Gastrocnemius medialis (tissue), 4 donors: ENCODE measurements at regions not wholly inside any gene's neighbourhood (a gene's known extent, or its start where the extent isn't known, plus 50 kb on each side); places are given as distances from the start of the nearest gene placed in this dataset.

Source experiments
- ATAC-seq, 2 donors: fragments of 150-250 bp; one replicate each; pipeline ENCODE4 v1.9.1; 2016
- DNase-seq, 2 donors: peaks; one replicate each; pipeline ENCODE4 v3.0.0-alpha.2; 2019
- H3K27ac ChIP-seq, 4 donors: fragments of 200-600 bp; sonication (generic); 1 replicate in 1 of 4; 2 replicates in 3 of 4; pipeline ENCODE4 v1.5.1; 2016 to 2018; ENCODE audit warnings: mild to moderate bottlenecking in 2 of 4, moderate library complexity in 1 of 4
- H3K27me3 ChIP-seq, 3 donors: fragments of 200-600 bp; sonication (generic) in 2 of 3; 1 replicate in 1 of 3; 2 replicates in 2 of 3; pipeline versions ENCODE4 v1.5.1 to v1.6.0; 2016 to 2019; ENCODE audit warnings: mild to moderate bottlenecking in 1 of 3, moderate library complexity in 1 of 3
- H3K36me3 ChIP-seq, 2 donors: fragments of 200-600 bp; sonication (generic) in 1 of 2; one replicate each; pipeline ENCODE4 v1.5.1; 2017 to 2018
- H3K4me1 ChIP-seq, 2 donors: fragments of 200-600 bp; sonication (generic) in 1 of 2; one replicate each; pipeline ENCODE4 v1.5.1; 2016 to 2017; ENCODE audit warnings: mild to moderate bottlenecking in 2 of 2
- H3K4me3 ChIP-seq, 4 donors: fragments of 200-600 bp; sonication (generic) in 3 of 4; 1 replicate in 1 of 4; 2 replicates in 3 of 4; pipeline ENCODE4 v1.5.1; 2016 to 2019; ENCODE audit warnings: mild to moderate bottlenecking in 2 of 4
- H3K9me3 ChIP-seq, 3 donors: fragments of 200-600 bp; sonication (generic) in 2 of 3; 1 replicate in 1 of 3; 2 replicates in 2 of 3; pipeline ENCODE4 v1.5.1; 2016 to 2019
- POLR2A ChIP-seq, 2 donors: fragments of 450-650 bp; IDR thresholded peaks; one replicate each; pipeline ENCODE4 v1.6.1; 2017; ENCODE audit warnings: antibody characterized with exemption in 2 of 2, mild to moderate bottlenecking in 2 of 2, moderate library complexity in 2 of 2
- in situ Hi-C, 4 donors: fragments of 200-750 bp; cut with MboI; loops; one replicate each; pipeline versions ENCODE4 v1.15.0 to v1.8.0; 2017; ENCODE audit warnings: low sequenced_read_pairs in 4 of 4
- intact Hi-C: fragments of 100-400 bp; cut with DNase I; formaldehyde crosslinking; loops from one replicate; pipeline ENCODE4 v1.15.1; 2023; ENCODE audit warnings: low total_unique reads
- TF ChIP-seq, protein P1 (sequence below), 5 experiments: fragments of 450-650 bp in 3 of 5; fragments of 200-600 bp in 2 of 5; sonication (generic) in 2 of 5; IDR thresholded peaks in 4 of 5; conservative IDR thresholded peaks in 1 of 5; 1 replicate in 4 of 5; 2 replicates in 1 of 5; pipeline ENCODE4 v1.5.1; 2016 to 2019; ENCODE audit warnings: antibody characterized with exemption in 5 of 5, mild to moderate bottlenecking in 3 of 5, moderate library complexity in 3 of 5

DNA sequence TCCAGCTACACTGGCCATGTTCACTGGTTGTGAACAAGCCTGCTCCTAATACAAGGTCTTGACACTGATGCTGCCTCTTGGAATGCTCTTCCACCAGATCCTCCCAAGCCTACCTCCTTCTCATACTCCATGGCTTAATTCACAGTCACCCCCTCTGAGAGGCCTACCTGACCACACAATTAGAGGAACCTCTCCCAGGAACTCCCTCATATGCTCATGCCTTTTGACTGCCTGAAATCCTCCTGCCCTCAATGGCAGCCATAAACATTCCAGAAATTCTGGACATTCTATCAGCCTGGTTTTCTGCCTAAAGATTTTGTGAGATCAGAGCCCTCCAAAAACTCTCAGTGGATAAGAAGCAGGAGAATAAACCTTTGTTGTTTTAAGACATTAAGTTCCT is 340.2 kb downstream of the C12orf75 start:
- H3K36me3 ChIP-seq = no peaks in the 10 kb centered on the region
- TF ChIP-seq, protein P1, sequence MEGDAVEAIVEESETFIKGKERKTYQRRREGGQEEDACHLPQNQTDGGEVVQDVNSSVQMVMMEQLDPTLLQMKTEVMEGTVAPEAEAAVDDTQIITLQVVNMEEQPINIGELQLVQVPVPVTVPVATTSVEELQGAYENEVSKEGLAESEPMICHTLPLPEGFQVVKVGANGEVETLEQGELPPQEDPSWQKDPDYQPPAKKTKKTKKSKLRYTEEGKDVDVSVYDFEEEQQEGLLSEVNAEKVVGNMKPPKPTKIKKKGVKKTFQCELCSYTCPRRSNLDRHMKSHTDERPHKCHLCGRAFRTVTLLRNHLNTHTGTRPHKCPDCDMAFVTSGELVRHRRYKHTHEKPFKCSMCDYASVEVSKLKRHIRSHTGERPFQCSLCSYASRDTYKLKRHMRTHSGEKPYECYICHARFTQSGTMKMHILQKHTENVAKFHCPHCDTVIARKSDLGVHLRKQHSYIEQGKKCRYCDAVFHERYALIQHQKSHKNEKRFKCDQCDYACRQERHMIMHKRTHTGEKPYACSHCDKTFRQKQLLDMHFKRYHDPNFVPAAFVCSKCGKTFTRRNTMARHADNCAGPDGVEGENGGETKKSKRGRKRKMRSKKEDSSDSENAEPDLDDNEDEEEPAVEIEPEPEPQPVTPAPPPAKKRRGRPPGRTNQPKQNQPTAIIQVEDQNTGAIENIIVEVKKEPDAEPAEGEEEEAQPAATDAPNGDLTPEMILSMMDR (IDR thresholded peaks at IDR 0.05 in 4 of 5, conservative IDR thresholded peaks at IDR 0.05 in 1 of 5) = no peak
- no peak for TF ChIP-seq POLR2A (IDR thresholded peaks at IDR 0.05)
- intact Hi-C loops = no loop called here
- H3K9me3 ChIP-seq = no peaks in the 10 kb centered on the region
- ATAC-seq (no peak), DNase-seq (no peak)
- H3K4me1 ChIP-seq = peaks cover 11 to 21% of the 10 kb centered on the region in 2 donors
- H3K27me3 ChIP-seq = no peaks in the 10 kb centered on the region
- in situ Hi-C loops = no loop called here
- H3K4me3 ChIP-seq = no peak overlapping the region
- no peak overlapping the region for H3K27ac ChIP-seq

GRCh38 chr12:105671720-105672119 is 341.2 kb downstream of the C12orf75 start:
- intact Hi-C loops = no loop called here

DNA sequence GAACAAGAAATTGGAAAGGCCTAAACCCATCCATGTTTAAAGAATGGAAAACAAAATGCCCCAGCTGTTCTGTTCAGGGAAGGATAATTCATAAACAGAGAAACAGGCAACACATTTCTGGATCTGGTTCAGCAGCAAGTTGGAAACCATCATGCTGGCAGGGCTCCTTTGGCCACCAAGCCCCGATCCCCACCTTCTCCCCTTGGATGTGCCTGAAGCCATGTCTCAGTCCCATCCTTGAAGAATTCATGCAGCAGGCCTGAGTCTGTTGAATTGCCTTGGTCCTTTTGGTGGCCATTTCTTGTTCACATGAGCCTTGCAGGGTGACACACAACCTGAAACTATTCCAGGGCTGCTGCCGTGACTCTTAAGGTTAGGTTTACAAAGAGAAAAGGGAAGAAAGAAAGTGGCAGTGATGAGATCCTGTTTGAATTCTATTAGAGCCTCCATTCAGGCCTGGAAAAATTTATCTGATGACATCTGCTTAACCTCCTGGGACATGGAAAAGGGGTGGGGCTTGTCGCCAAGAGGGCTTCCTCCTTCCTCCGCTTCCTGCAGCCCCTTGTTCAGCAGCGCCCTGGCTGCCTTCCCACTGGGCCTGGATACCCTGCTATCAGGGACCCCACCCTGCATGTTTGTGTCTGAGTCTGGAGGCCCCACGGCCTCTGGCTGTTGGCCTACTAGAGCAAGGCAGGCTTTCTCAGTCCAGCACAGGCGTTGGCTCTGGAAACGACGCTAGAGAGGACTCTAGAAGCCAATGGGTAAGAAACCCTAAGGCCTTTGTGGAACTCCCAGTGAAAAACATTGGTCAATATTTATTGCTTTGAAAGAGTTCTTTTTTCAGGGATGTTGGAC is 341.9 kb downstream of the C12orf75 start:
- Histone ChIP-seq H3K27me3 (no peaks in the 10 kb centered on the region), H3K4me3 (no peak overlapping the region), H3K27ac (peak overlapping the region; percentile 33 to 68 (median 67)), H3K36me3 (no peaks in the 10 kb centered on the region), H3K4me1 (peaks cover 24 to 38% of the 10 kb centered on the region in 2 donors), H3K9me3 (no peaks in the 10 kb centered on the region)
- TF ChIP-seq POLR2A (IDR thresholded peaks at IDR 0.05) = no peak
- TF ChIP-seq, protein P1 (IDR thresholded peaks at IDR 0.05 in 4 of 5, conservative IDR thresholded peaks at IDR 0.05 in 1 of 5) = no peak
- ATAC-seq (peak; percentile 32 to 44), DNase-seq (peak; percentile 12 to 47)
- intact Hi-C loops (no loop called here), in situ Hi-C loops (no loop called here)

More at GRCh38 chr12:105671720-105672119, 341.2 kb downstream of the C12orf75 start:
- ATAC-seq = no peak
- no peak overlapping the region for H3K4me3 ChIP-seq
- no peaks in the 10 kb centered on the region for H3K36me3 ChIP-seq
- DNase-seq = no peak
- no peaks in the 10 kb centered on the region for H3K27me3 ChIP-seq
- H3K4me1 ChIP-seq = peaks cover 18 to 31% of the 10 kb centered on the region in 2 donors
- peak overlapping the region; percentile 33 to 68 (median 67) for H3K27ac ChIP-seq
- in situ Hi-C loops = no loop called here
- TF ChIP-seq POLR2A (IDR thresholded peaks at IDR 0.05) = no peak
- no peaks in the 10 kb centered on the region for H3K9me3 ChIP-seq

- peak overlapping the region in 3 of 4 donors; percentile 34 to 67 (median 46) for H3K27ac ChIP-seq
- DNase-seq (no peak), ATAC-seq (no peak)
- H3K27me3 ChIP-seq = no peaks in the 10 kb centered on the region
- no peaks in the 10 kb centered on the region for H3K36me3 ChIP-seq
- H3K9me3 ChIP-seq = no peaks in the 10 kb centered on the region
- intact Hi-C loops (no loop called here), in situ Hi-C loops (no loop called here)
- no peak overlapping the region for H3K4me3 ChIP-seq
- no peak for TF ChIP-seq POLR2A (IDR thresholded peaks at IDR 0.05)
- TF ChIP-seq, protein P1 (IDR thresholded peaks at IDR 0.05 in 4 of 5, conservative IDR thresholded peaks at IDR 0.05 in 1 of 5) = no peak
- H3K4me1 ChIP-seq = peaks cover 29 to 48% of the 10 kb centered on the region in 2 donors
Measured at GRCh38 chr12:105674871-105675699, 344.6 kb downstream of the C12orf75 start.

DNA sequence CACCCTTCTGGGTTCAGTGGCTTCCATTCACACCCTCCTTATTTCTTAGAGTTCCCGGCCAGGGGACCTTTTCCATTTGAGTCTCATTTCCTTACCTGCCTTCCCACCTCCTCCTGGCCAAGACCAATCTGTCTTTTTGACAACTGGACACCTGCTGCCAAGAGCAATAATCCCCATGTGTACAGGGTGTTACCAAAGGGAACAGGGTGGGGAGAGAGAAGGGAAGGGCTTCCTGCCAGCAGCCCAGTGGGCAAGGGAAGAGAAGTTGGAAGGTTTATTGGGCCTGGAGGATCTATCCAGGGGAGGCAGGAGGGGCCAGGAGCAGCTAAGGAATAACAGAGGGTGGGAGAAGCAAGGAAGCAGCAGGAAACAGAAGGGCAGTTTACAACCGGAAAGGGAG is 346.2 kb downstream of the C12orf75 start:
- Histone ChIP-seq H3K4me1 (peaks cover 29 to 44% of the 10 kb centered on the region in 2 donors), H3K27me3 (no peaks in the 10 kb centered on the region), H3K36me3 (no peaks in the 10 kb centered on the region), H3K9me3 (no peaks in the 10 kb centered on the region), H3K4me3 (no peak overlapping the region), H3K27ac (peak overlapping the region in 3 of 4 donors; percentile 2 to 72 (median 26))
- intact Hi-C loops (no loop called here), in situ Hi-C loops (no loop called here)
- TF ChIP-seq, protein P1 (IDR thresholded peaks at IDR 0.05 in 4 of 5, conservative IDR thresholded peaks at IDR 0.05 in 1 of 5) = no peak
- no peak for TF ChIP-seq POLR2A (IDR thresholded peaks at IDR 0.05)
- DNase-seq = peak; percentile 26 to 53
- ATAC-seq = peak; percentile 74 to 80
